ENCODE measurements at regions not wholly inside any gene's neighbourhood (a gene's known extent, or its start where the extent isn't known, plus 50 kb on each side); places are given as distances from the start of the nearest gene placed in this dataset.

DNA sequence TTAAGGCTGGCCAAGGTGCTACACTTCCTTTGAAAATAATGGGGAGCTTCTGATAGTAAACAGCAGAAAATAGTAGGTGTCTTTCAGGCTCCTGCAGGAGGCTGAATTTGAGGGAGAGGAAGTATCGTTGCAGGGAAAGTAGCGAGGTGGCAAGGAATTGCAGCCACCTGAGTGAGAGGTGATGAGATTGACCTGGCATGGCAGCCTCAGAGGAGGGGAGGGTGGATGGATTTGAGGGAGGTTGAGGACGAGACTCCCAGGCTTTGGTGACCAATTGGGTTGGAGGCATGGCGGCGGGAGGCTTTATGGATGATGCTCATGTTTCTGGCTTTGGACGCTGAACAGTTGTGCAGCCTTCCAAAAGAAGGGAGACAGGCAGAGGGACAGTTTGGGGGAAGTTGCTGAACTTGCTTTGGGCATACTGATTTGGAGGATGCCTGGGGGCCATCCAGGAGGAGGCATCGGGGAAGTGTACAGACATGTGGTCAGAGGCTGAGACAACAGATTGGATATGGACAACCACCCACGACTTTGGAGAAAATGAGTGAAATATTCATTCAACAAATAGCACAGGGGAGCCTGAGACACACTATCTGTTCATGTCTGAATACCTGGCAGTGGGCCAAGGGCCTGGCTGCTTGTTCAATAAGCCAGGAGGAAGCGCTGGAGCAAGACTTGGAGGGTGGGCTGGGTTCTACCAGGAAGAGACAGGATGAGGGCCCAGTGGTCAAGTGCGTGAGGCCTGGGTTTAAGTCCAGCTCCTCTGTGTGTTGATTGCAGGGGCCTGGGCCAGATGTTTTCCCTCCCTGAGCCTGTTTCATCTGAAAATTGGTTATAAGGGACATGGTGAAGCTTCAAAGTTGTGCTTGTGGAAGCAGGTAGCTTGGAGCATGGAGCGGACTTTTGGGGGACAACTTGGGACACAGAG is 113.2 kb downstream of the CEBPB start:
- Histone ChIP-seq H3K36me3 (ENCODE audit: low read depth, low read length) (no peaks in the 10 kb centered on the region), H3F3A (ENCODE audit: low read length, unreplicated experiment) (no peaks in the 10 kb centered on the region), H4K20me1 (ENCODE audit: low read length) (no peaks in the 10 kb centered on the region), H3K27ac (ENCODE audit: low read length) (no peak overlapping the region), H2AFZ (ENCODE audit: low read length) (no peak overlapping the region), H3K4me1 (ENCODE audit: insufficient read depth, low read length) (peaks cover 19% of the 10 kb centered on the region), H3K4me3 (ENCODE audit: low read length) (no peak overlapping the region), H3K27me3 (ENCODE audit: low read length) (no peaks in the 10 kb centered on the region), H3K4me2 (ENCODE audit: low read length) (no peak overlapping the region), H3K9me2 (replicated peaks; ENCODE audit: low read length) (no peaks in the 10 kb centered on the region), H3K9ac (ENCODE audit: low read length) (no peak overlapping the region), H3K79me2 (ENCODE audit: low read length) (no peaks in the 10 kb centered on the region), H3K9me3 (ENCODE audit: low read length) (no peaks in the 10 kb centered on the region)
- intact Hi-C loops (cut with micrococcal nuclease) = no loop called here
- POLR2A ChIA-PET (ENCODE audit: unreplicated experiment) = no interaction called here
- TF ChIP-seq EZH2 (IDR thresholded peaks at IDR 0.05; ENCODE audit: low read length, unreplicated experiment) (no peak), EZH2phosphoT487 (IDR thresholded peaks at IDR 0.05; ENCODE audit: borderline replicate concordance, low read length) (no peak)
- TF ChIP-seq, protein P1, sequence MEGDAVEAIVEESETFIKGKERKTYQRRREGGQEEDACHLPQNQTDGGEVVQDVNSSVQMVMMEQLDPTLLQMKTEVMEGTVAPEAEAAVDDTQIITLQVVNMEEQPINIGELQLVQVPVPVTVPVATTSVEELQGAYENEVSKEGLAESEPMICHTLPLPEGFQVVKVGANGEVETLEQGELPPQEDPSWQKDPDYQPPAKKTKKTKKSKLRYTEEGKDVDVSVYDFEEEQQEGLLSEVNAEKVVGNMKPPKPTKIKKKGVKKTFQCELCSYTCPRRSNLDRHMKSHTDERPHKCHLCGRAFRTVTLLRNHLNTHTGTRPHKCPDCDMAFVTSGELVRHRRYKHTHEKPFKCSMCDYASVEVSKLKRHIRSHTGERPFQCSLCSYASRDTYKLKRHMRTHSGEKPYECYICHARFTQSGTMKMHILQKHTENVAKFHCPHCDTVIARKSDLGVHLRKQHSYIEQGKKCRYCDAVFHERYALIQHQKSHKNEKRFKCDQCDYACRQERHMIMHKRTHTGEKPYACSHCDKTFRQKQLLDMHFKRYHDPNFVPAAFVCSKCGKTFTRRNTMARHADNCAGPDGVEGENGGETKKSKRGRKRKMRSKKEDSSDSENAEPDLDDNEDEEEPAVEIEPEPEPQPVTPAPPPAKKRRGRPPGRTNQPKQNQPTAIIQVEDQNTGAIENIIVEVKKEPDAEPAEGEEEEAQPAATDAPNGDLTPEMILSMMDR (conservative IDR thresholded peaks at IDR 0.05; ENCODE audit: low read depth, low read length) = no peak
- ATAC-seq = no peak
- CTCF ChIA-PET = no interaction called here
- no TSS peak for BruUV-seq (replicated peaks)
- peak; percentile 39 for DNase-seq

DNA sequence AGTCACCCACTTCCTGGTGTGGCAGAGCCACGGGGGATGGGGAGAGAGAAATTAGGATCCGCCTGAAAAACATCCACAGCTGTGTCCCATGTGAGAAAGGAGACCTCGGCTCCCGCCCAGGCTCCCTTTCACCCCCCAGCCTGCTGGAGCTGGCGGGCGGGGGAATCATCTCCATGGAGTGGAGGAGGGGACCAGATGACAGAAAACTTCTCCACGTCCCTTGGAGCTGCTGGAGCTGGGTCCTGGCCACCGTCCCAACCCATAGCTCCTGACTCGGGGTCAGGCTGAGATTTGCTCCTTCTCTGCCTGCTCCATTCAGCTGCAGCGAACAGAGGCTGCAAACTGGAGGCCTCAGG is 113.8 kb downstream of the CEBPB start:
- no peaks in the 10 kb centered on the region for H3K79me2 ChIP-seq (ENCODE audit: low read length)
- no peak overlapping the region for H3K4me2 ChIP-seq (ENCODE audit: low read length)
- BruUV-seq (replicated peaks) = no TSS peak
- ATAC-seq (no peak), DNase-seq (no peak)
- H3K4me3 ChIP-seq (ENCODE audit: low read length) = no peak overlapping the region
- CTCF ChIA-PET = no interaction called here
- H3K4me1 ChIP-seq (ENCODE audit: insufficient read depth, low read length) = peaks cover 25% of the 10 kb centered on the region
- POLR2A ChIA-PET (ENCODE audit: unreplicated experiment) = no interaction called here
- TF ChIP-seq EZH2 (IDR thresholded peaks at IDR 0.05; ENCODE audit: low read length, unreplicated experiment) (no peak), EZH2phosphoT487 (IDR thresholded peaks at IDR 0.05; ENCODE audit: borderline replicate concordance, low read length) (no peak)
- TF ChIP-seq, protein P1 (conservative IDR thresholded peaks at IDR 0.05; ENCODE audit: low read depth, low read length) = no peak
- H3K36me3 ChIP-seq (ENCODE audit: low read depth, low read length) = no peaks in the 10 kb centered on the region
- intact Hi-C loops (cut with micrococcal nuclease) = no loop called here
- no peaks in the 10 kb centered on the region for H3K9me3 ChIP-seq (ENCODE audit: low read length)
- H3K9me2 ChIP-seq (replicated peaks; ENCODE audit: low read length) = no peaks in the 10 kb centered on the region
- H3K27me3 ChIP-seq (ENCODE audit: low read length) = no peaks in the 10 kb centered on the region
- no peaks in the 10 kb centered on the region for H4K20me1 ChIP-seq (ENCODE audit: low read length)
- H2AFZ ChIP-seq (ENCODE audit: low read length) = no peak overlapping the region
- no peaks in the 10 kb centered on the region for H3F3A ChIP-seq (ENCODE audit: low read length, unreplicated experiment)
- no peak overlapping the region for H3K9ac ChIP-seq (ENCODE audit: low read length)
- H3K27ac ChIP-seq (ENCODE audit: low read length) = no peak overlapping the region
